ENCODE measurements at regions not wholly inside any gene's neighbourhood (a gene's known extent, or its start where the extent isn't known, plus 50 kb on each side); places are given as distances from the start of the nearest gene placed in this dataset.

DNA sequence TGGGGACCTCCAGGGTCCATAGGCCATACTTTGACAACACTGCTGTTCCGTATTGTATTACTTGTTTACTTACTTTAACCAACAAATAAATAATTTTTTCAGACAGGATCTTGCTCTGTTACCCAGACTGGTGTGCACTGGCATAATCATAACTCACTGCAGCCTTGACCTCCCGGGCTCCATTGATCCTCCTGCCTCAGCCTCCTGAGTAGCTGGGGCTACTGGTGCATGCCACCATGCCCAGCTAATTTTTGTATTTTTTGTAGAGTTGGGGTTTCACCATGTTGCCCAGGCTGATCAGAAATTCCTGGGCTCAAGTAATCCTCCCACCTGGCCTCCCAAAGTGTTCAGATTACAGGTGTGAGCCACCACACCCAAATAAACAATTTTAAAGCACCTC, 64.9 kb upstream of the C15orf39 start:
- Histone ChIP-seq H3K27me3 (ENCODE audit: insufficient read depth, low read depth) (no peaks in the 10 kb centered on the region), H3K4me1 (ENCODE audit: low read depth, poor library complexity, severe bottlenecking) (peaks cover 9% of the 10 kb centered on the region), H3K4me2 (no peak overlapping the region), H3K9ac (no peak overlapping the region), H3K36me3 (ENCODE audit: insufficient read depth) (no peaks in the 10 kb centered on the region), H4K20me1 (ENCODE audit: insufficient read depth) (no peaks in the 10 kb centered on the region), H3K27ac (no peak overlapping the region), H3K79me2 (ENCODE audit: insufficient read depth, low read depth) (no peaks in the 10 kb centered on the region), H2AFZ (ENCODE audit: low read depth) (no peak overlapping the region), H3K4me3 (IDR thresholded peaks at IDR 0.05; ENCODE audit: insufficient read depth, low read depth, low read length) (no peak overlapping the region)
- TF ChIP-seq, protein P1, sequence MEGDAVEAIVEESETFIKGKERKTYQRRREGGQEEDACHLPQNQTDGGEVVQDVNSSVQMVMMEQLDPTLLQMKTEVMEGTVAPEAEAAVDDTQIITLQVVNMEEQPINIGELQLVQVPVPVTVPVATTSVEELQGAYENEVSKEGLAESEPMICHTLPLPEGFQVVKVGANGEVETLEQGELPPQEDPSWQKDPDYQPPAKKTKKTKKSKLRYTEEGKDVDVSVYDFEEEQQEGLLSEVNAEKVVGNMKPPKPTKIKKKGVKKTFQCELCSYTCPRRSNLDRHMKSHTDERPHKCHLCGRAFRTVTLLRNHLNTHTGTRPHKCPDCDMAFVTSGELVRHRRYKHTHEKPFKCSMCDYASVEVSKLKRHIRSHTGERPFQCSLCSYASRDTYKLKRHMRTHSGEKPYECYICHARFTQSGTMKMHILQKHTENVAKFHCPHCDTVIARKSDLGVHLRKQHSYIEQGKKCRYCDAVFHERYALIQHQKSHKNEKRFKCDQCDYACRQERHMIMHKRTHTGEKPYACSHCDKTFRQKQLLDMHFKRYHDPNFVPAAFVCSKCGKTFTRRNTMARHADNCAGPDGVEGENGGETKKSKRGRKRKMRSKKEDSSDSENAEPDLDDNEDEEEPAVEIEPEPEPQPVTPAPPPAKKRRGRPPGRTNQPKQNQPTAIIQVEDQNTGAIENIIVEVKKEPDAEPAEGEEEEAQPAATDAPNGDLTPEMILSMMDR (conservative IDR thresholded peaks at IDR 0.05; ENCODE audit: low read depth, low read length), result no peak

DNA sequence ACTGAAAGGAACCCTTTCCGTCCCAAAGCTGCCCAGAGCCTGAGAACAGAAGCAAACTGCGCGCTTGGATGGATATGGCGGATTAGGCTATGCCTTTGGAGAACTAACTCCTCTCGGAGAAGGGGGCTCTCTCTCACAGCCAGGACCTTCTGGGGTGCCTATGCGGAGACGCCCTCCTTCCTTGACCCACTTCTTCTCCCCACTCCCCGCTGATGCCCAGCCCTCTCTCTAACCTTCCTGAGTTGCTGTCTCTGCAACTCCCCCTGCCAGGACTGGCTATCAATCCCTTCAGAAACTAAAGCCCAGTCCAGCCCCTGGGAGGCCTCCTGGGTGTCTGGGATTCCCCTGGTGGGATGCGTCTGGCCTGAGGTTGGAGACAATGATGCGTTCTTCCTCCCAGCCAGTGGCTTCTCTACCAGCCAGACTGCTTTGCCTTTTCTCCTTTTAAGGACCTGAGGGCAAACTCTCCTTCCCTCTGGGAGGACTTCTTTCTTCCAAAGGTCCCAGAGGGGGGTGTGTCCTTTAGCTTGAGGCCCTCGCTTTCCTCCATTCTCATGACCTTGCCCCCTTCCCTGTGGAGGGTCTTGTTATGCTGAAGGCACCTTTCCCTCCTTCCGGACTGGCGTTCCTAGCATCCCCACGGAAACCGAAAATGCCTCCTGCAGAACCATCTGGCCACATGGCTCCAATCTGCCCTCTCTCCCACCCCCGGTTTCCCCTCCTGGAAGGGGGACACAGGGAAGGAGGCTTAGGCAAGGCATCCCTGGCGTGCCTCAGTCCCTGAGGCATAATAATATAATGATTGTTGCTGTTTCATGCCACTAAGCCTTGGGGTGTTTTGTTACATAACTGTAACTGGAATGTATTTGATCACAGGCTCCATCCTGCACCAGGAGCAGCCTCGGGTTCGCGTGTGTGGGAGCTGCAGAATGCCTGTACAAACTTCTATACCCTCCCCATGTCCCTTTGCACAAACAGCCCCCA, 63.4 kb upstream of the C15orf39 start:
- no peak overlapping the region for H3K9ac ChIP-seq
- H3K4me2 ChIP-seq, result no peak overlapping the region
- H3K27ac ChIP-seq, result no peak overlapping the region
- no peak overlapping the region for H3K4me3 ChIP-seq (IDR thresholded peaks at IDR 0.05; ENCODE audit: insufficient read depth, low read depth, low read length)
- no peaks in the 10 kb centered on the region for H3K36me3 ChIP-seq (ENCODE audit: insufficient read depth)
- TF ChIP-seq, protein P1 (conservative IDR thresholded peaks at IDR 0.05; ENCODE audit: low read depth, low read length), result no peak
- no peaks in the 10 kb centered on the region for H3K27me3 ChIP-seq (ENCODE audit: insufficient read depth, low read depth)
- H4K20me1 ChIP-seq (ENCODE audit: insufficient read depth), result no peaks in the 10 kb centered on the region
- H2AFZ ChIP-seq (ENCODE audit: low read depth), result no peak overlapping the region
- no peaks in the 10 kb centered on the region for H3K79me2 ChIP-seq (ENCODE audit: insufficient read depth, low read depth)
- peaks cover 4% of the 10 kb centered on the region for H3K4me1 ChIP-seq (ENCODE audit: low read depth, poor library complexity, severe bottlenecking)

DNA sequence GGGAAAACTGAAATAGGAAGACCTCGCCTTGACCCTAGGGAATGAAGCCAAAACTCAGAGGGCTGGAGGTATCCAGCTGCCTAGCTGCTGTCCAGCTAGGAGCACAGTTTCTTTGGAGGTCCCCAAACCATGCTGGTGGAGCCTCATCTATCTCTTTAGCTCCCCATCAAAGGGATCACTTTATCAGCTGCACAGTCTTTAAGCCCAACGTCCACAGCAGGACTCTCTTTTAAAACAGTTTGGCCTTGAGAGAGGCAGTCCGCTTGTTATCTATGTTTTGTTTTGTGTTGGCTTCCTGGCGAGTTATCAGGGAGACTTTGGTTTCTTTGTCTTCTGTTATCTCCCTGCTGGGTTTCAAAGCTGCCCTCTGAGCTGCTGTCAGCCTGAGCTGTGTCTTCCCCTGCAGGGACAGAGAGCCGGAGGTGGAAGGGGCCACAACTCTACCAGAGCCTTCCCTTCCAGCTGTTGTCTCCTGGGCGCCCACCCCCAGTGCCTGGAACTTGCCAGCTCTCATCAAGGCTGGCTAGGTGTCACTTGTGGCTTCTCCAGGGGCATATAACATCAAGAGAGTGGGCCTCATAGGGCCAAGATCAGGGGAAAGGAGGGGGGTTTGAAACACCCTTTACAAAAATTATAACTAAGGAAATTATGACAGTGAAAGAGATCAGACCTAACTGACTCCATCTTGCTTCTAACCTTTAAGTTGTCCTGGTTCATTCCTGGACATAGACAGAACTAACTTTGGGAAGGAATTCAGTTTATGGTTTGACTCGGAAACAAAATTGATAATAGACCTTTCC, 61.4 kb upstream of the C15orf39 start:
- TF ChIP-seq, protein P1 (conservative IDR thresholded peaks at IDR 0.05; ENCODE audit: low read depth, low read length), result no peak

DNA sequence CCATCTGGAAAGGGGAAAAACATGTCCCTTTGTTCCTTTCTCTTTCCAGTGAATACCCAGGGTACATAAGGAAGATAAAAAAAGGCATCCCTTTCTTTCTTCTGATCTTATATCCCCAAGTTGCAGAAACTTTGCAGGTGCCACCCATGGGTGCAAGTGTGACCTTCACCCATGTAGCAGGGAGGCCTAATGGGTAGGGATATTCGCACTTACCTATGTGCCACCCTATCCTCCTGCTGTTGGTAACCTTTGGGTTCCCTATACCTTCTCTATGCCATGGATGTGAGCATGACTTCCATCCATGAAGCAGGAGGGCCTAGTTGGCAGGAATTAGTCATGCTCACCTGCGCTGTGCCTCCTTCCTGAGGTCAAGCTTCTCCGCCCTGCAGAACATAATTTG, 59.2 kb upstream of the C15orf39 start:
- H3K36me3 ChIP-seq (ENCODE audit: insufficient read depth), result no peaks in the 10 kb centered on the region
- H3K4me1 ChIP-seq (ENCODE audit: low read depth, poor library complexity, severe bottlenecking), result peaks cover 21% of the 10 kb centered on the region
- H3K4me3 ChIP-seq (IDR thresholded peaks at IDR 0.05; ENCODE audit: insufficient read depth, low read depth, low read length), result no peak overlapping the region
- no peak overlapping the region for H3K4me2 ChIP-seq
- H3K27ac ChIP-seq, result no peak overlapping the region
- no peaks in the 10 kb centered on the region for H4K20me1 ChIP-seq (ENCODE audit: insufficient read depth)
- no peaks in the 10 kb centered on the region for H3K79me2 ChIP-seq (ENCODE audit: insufficient read depth, low read depth)
- H2AFZ ChIP-seq (ENCODE audit: low read depth), result no peak overlapping the region
- H3K9ac ChIP-seq, result no peak overlapping the region
- no peaks in the 10 kb centered on the region for H3K27me3 ChIP-seq (ENCODE audit: insufficient read depth, low read depth)
- TF ChIP-seq, protein P1 (conservative IDR thresholded peaks at IDR 0.05; ENCODE audit: low read depth, low read length), result no peak

More for the DNA sequence above, 61.4 kb upstream of the C15orf39 start:
- no peak overlapping the region for H3K4me3 ChIP-seq (IDR thresholded peaks at IDR 0.05; ENCODE audit: insufficient read depth, low read depth, low read length)
- no peaks in the 10 kb centered on the region for H3K27me3 ChIP-seq (ENCODE audit: insufficient read depth, low read depth)
- no peaks in the 10 kb centered on the region for H4K20me1 ChIP-seq (ENCODE audit: insufficient read depth)
- H3K4me1 ChIP-seq (ENCODE audit: low read depth, poor library complexity, severe bottlenecking), result peaks cover 13% of the 10 kb centered on the region
- H3K4me2 ChIP-seq, result no peak overlapping the region
- no peaks in the 10 kb centered on the region for H3K36me3 ChIP-seq (ENCODE audit: insufficient read depth)
- H3K9ac ChIP-seq, result no peak overlapping the region
- H3K79me2 ChIP-seq (ENCODE audit: insufficient read depth, low read depth), result no peaks in the 10 kb centered on the region
- no peak overlapping the region for H2AFZ ChIP-seq (ENCODE audit: low read depth)
- no peak overlapping the region for H3K27ac ChIP-seq

All from KMS-11 (cell line).